Loucy (cell line): ENCODE measurements at regions not wholly inside any gene's neighbourhood (a gene's known extent, or its start where the extent isn't known, plus 50 kb on each side); places are given as distances from the start of the nearest gene placed in this dataset.

Experiments used
- H2AFZ ChIP-seq: fragments of 200-600 bp; sonication (generic); 2 replicates; pipeline ENCODE4 v1.6.0; 2016; ENCODE audit warnings: antibody characterized with exemption, mild to moderate bottlenecking, low read length, moderate library complexity
- H3F3A ChIP-seq: fragments of 200-600 bp; 2 replicates; pipeline ENCODE4 v1.6.0; 2016; ENCODE audit warnings: antibody characterized with exemption, low read depth, mild to moderate bottlenecking
- H3K27me3 ChIP-seq: fragments of 200-600 bp; sonication (generic); 2 replicates; pipeline ENCODE4 v1.6.1; 2014; ENCODE audit warnings: low read length, mild to moderate bottlenecking; ENCODE audit not compliant: insufficient read depth, poor library complexity, severe bottlenecking
- H3K36me3 ChIP-seq: fragments of 200-600 bp; sonication (generic); 2 replicates; pipeline ENCODE4 v1.6.1; 2016; ENCODE audit warnings: low read length; ENCODE audit not compliant: insufficient read depth
- H3K4me1 ChIP-seq: fragments of 200-600 bp; sonication (generic); 2 replicates; pipeline ENCODE4 v1.5.1; 2014; ENCODE audit warnings: low read length, mild to moderate bottlenecking; ENCODE audit not compliant: insufficient read depth, poor library complexity, severe bottlenecking
- H3K4me2 ChIP-seq: fragments of 200-600 bp; sonication (generic); 2 replicates; pipeline ENCODE4 v1.6.0; 2014; ENCODE audit warnings: antibody characterized with exemption, low read length, low read depth, mild to moderate bottlenecking; ENCODE audit not compliant: poor library complexity, severe bottlenecking
- H3K4me3 ChIP-seq: fragments of 200-600 bp; sonication (generic); 2 replicates; pipeline ENCODE4 v1.5.1; 2014; ENCODE audit warnings: low read length, mild to moderate bottlenecking, mixed read lengths; ENCODE audit not compliant: poor library complexity, severe bottlenecking
- H3K79me2 ChIP-seq: fragments of 200-600 bp; sonication (generic); 2 replicates; pipeline ENCODE4 v1.6.1; 2014; ENCODE audit warnings: low read length; ENCODE audit not compliant: insufficient read depth
- H3K9ac ChIP-seq: fragments of 200-600 bp; sonication (generic); 2 replicates; pipeline ENCODE4 v1.6.0; 2014; ENCODE audit warnings: mild to moderate bottlenecking, low read depth, low read length, moderate library complexity; ENCODE audit not compliant: poor library complexity, severe bottlenecking
- H3K9me2 ChIP-seq: fragments of 200-600 bp; sonication (generic); replicated peaks from 2 replicates; pipeline ENCODE4 v1.6.1; 2016; ENCODE audit warnings: low read depth, low read length, mixed read lengths
- H3K9me3 ChIP-seq: fragments of 200-600 bp; sonication (generic); 2 replicates; pipeline ENCODE4 v1.6.1; 2014; ENCODE audit warnings: mild to moderate bottlenecking, antibody characterized with exemption, low read length, low read depth; ENCODE audit not compliant: insufficient read depth
- H4K20me1 ChIP-seq: fragments of 200-600 bp; sonication (generic); 2 replicates; pipeline ENCODE4 v1.6.0; 2014; ENCODE audit warnings: antibody characterized with exemption, low read length, mild to moderate bottlenecking; ENCODE audit not compliant: insufficient read depth, poor library complexity, severe bottlenecking
- EZH2phosphoT487 ChIP-seq: fragments of 200-600 bp; IDR thresholded peaks from 2 replicates; pipeline ENCODE4 v1.6.1; 2018; ENCODE audit warnings: antibody characterized with exemption, mild to moderate bottlenecking, moderate library complexity, borderline replicate concordance
- TF ChIP-seq, protein P1 (sequence below): fragments of 200-600 bp; sonication (generic); conservative IDR thresholded peaks from 2 replicates; pipeline ENCODE4 v1.5.1; 2014; ENCODE audit warnings: mild to moderate bottlenecking, antibody characterized with exemption, low read length

DNA sequence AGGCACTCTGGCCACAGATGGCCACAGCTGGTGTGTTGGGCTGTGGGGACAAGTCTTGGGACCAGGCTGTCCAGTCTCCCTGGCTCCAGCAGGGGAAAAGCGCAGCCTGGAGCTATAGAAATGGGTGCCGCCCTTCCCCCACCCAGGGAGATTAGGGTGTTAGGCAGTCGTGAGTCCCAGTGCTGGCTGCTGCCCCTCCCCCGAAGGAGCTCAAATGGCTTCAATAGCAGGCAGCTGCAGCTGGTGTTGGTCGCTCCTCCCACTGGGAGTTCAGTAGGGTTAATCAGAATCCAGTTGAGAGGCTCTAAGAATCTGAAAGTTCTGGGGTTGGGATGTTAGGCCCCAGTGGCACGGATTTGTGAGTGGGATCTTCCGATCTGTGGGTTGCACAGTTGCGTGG is 595.6 kb upstream of the PKN2 start:
- H3K9me2 ChIP-seq = no peaks in the 10 kb centered on the region
- TF ChIP-seq EZH2phosphoT487 = no peak
- TF ChIP-seq, protein P1, sequence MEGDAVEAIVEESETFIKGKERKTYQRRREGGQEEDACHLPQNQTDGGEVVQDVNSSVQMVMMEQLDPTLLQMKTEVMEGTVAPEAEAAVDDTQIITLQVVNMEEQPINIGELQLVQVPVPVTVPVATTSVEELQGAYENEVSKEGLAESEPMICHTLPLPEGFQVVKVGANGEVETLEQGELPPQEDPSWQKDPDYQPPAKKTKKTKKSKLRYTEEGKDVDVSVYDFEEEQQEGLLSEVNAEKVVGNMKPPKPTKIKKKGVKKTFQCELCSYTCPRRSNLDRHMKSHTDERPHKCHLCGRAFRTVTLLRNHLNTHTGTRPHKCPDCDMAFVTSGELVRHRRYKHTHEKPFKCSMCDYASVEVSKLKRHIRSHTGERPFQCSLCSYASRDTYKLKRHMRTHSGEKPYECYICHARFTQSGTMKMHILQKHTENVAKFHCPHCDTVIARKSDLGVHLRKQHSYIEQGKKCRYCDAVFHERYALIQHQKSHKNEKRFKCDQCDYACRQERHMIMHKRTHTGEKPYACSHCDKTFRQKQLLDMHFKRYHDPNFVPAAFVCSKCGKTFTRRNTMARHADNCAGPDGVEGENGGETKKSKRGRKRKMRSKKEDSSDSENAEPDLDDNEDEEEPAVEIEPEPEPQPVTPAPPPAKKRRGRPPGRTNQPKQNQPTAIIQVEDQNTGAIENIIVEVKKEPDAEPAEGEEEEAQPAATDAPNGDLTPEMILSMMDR = no peak
- H3K4me1 ChIP-seq = no peaks in the 10 kb centered on the region
- no peaks in the 10 kb centered on the region for H3K27me3 ChIP-seq
- no peak overlapping the region for H3K9ac ChIP-seq
- no peaks in the 10 kb centered on the region for H3K9me3 ChIP-seq
- H3F3A ChIP-seq = no peaks in the 10 kb centered on the region
- H4K20me1 ChIP-seq = no peaks in the 10 kb centered on the region
- H3K4me2 ChIP-seq = no peak overlapping the region
- H2AFZ ChIP-seq = no peak overlapping the region
- no peak overlapping the region for H3K4me3 ChIP-seq
- no peaks in the 10 kb centered on the region for H3K79me2 ChIP-seq
- no peaks in the 10 kb centered on the region for H3K36me3 ChIP-seq

- Histone ChIP-seq H3K4me3 (no peak overlapping the region), H3K9me2 (no peaks in the 10 kb centered on the region)
- TF ChIP-seq, protein P1 = no peak
- no peak for TF ChIP-seq EZH2phosphoT487
Observed at GRCh38 chr1:88089961-88090360, 594.1 kb upstream of the PKN2 start.

DNA sequence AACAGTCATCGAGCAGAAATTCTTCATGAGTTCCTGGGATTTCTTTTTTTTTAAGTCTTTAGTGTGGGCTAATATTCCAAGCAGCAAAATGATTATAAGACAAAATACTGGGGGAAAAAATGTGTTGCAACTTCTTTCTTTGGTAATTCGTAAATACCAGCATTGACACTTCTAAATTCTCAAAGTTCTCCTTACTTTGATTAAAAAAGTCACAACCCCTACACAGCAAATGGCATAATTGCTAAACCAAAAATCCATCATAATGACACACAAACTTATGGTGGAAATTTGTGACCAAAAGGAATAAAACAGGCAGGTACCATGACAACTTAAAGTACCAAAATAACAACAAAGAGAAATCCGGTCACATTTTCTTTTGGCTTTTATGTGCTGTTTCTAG is 585.2 kb upstream of the PKN2 start:
- Histone ChIP-seq H3K36me3 (no peaks in the 10 kb centered on the region), H3K9ac (no peak overlapping the region), H3K9me2 (no peaks in the 10 kb centered on the region), H3F3A (no peaks in the 10 kb centered on the region), H3K4me3 (no peak overlapping the region), H3K27me3 (no peaks in the 10 kb centered on the region), H3K9me3 (no peaks in the 10 kb centered on the region), H4K20me1 (no peaks in the 10 kb centered on the region), H3K4me1 (no peaks in the 10 kb centered on the region), H2AFZ (no peak overlapping the region), H3K4me2 (no peak overlapping the region), H3K79me2 (no peaks in the 10 kb centered on the region)
- TF ChIP-seq, protein P1 = no peak
- TF ChIP-seq EZH2phosphoT487 = no peak

More at GRCh38 chr1:88089961-88090360, 594.1 kb upstream of the PKN2 start:
- H3K36me3 ChIP-seq = no peaks in the 10 kb centered on the region
- no peak overlapping the region for H3K9ac ChIP-seq
- H2AFZ ChIP-seq = no peak overlapping the region
- no peaks in the 10 kb centered on the region for H3F3A ChIP-seq
- no peak overlapping the region for H3K4me2 ChIP-seq
- no peaks in the 10 kb centered on the region for H4K20me1 ChIP-seq
- H3K9me3 ChIP-seq = no peaks in the 10 kb centered on the region
- no peaks in the 10 kb centered on the region for H3K4me1 ChIP-seq
- H3K27me3 ChIP-seq = no peaks in the 10 kb centered on the region
- H3K79me2 ChIP-seq = no peaks in the 10 kb centered on the region
